Gastroesophageal sphincter (tissue), 3 donors: ENCODE measurements at regions not wholly inside any gene's neighbourhood (a gene's known extent, or its start where the extent isn't known, plus 50 kb on each side); places are given as distances from the start of the nearest gene placed in this dataset.

ENCODE experiments used
- CTCF ChIP-seq, 4 experiments: fragments of 200-600 bp in 2 of 4; fragments of 450-650 bp in 2 of 4; sonication (generic) in 1 of 4; IDR thresholded peaks; one replicate each; pipeline ENCODE4 v1.5.1; 2017 to 2019; ENCODE audit warnings: antibody characterized with exemption in 4 of 4, mild to moderate bottlenecking in 2 of 4, moderate library complexity in 2 of 4
- POLR2AphosphoS5 ChIP-seq: sonication (generic); formaldehyde crosslinking; IDR thresholded peaks from one replicate; pipeline ENCODE4 v1.6.1; 2017; ENCODE audit warnings: antibody characterized with exemption

GRCh38 chr5:61728287-61728686 is 396.2 kb downstream of the ZSWIM6 start:
- TF ChIP-seq CTCF (IDR thresholded peaks at IDR 0.05) (no peak), POLR2AphosphoS5 (no peak)
